ENCODE measurements at regions not wholly inside any gene's neighbourhood (a gene's known extent, or its start where the extent isn't known, plus 50 kb on each side); places are given as distances from the start of the nearest gene placed in this dataset.

DNA sequence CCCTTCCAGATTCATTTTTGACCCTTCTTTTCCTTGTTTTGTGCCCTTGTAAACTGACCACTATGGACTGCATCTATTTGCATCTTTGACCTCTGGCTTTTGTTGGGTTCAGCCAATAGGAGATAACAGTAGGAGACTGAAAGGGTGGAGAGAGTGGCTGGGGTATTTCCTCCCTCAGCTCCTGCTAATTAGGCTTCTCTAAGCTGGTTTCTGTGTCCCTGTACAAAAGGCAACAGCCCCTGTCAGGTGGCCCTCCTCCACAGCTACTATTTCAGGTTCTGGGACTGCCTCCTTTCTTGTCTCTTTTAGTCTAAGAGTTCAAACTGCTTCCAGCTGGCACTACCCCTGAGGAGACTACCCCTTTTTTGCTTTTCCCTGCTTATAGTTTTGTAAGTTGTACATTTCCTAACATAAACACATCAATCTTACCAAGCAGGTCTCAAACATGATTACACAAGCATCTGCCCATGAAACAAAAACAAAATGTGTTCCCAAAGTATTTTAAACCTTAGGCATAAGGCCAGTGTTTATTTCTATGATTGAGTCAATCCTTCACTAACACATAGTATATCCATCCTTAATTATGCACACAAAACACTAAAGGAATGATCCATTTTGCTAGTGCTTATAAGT lies 262.0 kb upstream of the TRPM3 start:
- in situ Hi-C loops (cut with MboI; ENCODE audit: low pct_unique_long_range_greater_than_20kb, low sequenced_read_pairs, unreplicated experiment): no loop called here
- no peak for DNase-seq (ENCODE audit: low spot score)
- TF ChIP-seq, protein P1, sequence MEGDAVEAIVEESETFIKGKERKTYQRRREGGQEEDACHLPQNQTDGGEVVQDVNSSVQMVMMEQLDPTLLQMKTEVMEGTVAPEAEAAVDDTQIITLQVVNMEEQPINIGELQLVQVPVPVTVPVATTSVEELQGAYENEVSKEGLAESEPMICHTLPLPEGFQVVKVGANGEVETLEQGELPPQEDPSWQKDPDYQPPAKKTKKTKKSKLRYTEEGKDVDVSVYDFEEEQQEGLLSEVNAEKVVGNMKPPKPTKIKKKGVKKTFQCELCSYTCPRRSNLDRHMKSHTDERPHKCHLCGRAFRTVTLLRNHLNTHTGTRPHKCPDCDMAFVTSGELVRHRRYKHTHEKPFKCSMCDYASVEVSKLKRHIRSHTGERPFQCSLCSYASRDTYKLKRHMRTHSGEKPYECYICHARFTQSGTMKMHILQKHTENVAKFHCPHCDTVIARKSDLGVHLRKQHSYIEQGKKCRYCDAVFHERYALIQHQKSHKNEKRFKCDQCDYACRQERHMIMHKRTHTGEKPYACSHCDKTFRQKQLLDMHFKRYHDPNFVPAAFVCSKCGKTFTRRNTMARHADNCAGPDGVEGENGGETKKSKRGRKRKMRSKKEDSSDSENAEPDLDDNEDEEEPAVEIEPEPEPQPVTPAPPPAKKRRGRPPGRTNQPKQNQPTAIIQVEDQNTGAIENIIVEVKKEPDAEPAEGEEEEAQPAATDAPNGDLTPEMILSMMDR (IDR thresholded peaks at IDR 0.05; ENCODE audit: extremely low read depth, insufficient read depth, missing control alignments): no peak

- TF ChIP-seq, protein P1 (IDR thresholded peaks at IDR 0.05; ENCODE audit: extremely low read depth, insufficient read depth, missing control alignments): no peak
- DNase-seq (ENCODE audit: low spot score): no peak
- in situ Hi-C loops (cut with MboI; ENCODE audit: low pct_unique_long_range_greater_than_20kb, low sequenced_read_pairs, unreplicated experiment): no loop called here
Observed at GRCh38 chr9:71368157-71368556, 246.7 kb upstream of the TRPM3 start.

DNA sequence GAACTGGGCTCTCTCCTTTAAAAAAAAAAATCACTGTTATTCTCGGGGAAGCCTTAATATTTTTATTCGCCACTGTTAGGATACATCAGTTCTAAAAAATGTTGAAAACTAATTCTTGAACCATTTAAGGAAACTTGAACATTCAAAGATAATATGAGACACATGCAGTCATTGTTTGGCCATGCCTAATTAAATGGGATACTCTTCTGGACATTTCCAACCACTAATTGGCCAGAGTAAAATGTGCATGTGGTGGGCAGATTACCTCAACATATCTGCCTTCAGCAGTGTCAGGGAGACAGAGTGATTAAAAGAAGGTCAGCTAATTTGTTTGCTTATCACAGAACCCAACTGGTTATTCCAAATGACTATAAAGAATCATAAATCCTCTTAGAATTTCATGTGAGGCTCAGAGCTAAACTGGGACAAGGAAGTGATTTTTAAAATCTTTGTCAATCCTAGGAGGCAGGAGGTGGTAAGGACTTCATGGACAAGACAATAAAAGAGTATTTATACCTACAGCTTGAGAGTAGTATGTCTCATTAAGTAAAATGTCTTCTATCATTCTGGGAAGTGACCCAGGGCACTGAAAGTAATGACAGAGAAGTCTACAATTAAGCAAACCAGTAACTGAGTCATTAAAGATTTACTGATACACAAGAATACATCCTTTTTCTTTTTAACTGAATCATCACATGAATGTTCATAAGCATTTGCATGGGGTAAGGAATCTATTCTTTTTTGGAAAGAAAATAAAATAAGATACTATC lies 242.9 kb upstream of the TRPM3 start:
- TF ChIP-seq, protein P1 (IDR thresholded peaks at IDR 0.05; ENCODE audit: extremely low read depth, insufficient read depth, missing control alignments): no peak
- in situ Hi-C loops (cut with MboI; ENCODE audit: low pct_unique_long_range_greater_than_20kb, low sequenced_read_pairs, unreplicated experiment): no loop called here
- DNase-seq (ENCODE audit: low spot score): no peak

DNA sequence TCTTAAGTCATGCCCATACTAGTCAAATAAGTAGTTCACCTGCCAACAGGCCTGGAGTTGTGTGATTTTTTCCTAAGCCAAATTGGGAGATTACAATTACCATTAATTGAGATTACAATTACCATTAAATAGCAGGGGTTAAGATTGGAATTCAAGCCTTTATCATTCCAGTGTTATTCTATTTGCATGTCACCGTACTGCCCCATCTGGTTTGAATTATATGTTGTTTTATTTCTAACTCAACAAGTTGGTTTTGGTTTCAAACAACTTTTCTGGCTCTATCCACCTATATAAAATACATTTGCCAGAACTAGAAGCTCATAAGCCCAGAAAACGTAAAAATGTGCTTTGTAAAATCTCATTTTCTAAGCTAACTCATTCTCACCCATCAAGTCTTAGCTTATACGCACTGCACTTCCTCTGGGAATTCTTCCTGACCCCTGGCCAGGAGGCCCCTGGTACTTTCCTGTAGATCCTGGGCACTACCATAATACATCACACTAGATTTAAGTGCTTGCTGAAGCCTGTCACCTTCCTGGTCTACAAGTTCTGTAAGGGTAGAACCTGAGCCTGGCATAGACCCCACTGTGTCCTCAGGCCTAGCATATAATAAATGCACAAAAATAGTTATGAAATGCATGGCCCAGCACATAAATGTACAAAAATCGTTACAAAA lies 242.0 kb upstream of the TRPM3 start:
- no peak for DNase-seq (ENCODE audit: low spot score)
- TF ChIP-seq, protein P1 (IDR thresholded peaks at IDR 0.05; ENCODE audit: extremely low read depth, insufficient read depth, missing control alignments): no peak
- in situ Hi-C loops (cut with MboI; ENCODE audit: low pct_unique_long_range_greater_than_20kb, low sequenced_read_pairs, unreplicated experiment): no loop called here

- TF ChIP-seq, protein P1 (IDR thresholded peaks at IDR 0.05; ENCODE audit: extremely low read depth, insufficient read depth, missing control alignments): no peak
- in situ Hi-C loops (cut with MboI; ENCODE audit: low pct_unique_long_range_greater_than_20kb, low sequenced_read_pairs, unreplicated experiment): no loop called here
- DNase-seq (ENCODE audit: low spot score): no peak
Observed at GRCh38 chr9:71361357-71361756, 239.9 kb upstream of the TRPM3 start.

DNA sequence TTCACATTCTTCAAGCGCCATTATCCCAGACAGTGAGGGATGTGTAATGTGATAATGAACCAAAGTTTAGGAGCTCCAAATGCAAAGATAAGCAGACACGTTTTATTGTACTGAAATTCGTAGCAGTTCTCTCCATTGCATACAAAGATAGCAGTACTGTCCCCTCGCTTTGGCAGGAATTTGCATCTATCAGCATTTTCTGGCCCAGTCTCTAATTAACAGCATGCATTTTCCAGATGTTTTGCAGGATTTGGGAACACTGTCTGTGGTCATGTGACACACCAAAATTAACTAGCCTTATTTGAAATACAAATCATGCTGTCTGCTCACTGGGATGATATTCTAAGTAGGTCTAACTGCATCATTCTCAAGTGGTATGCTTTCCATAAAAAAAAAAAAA lies 235.9 kb upstream of the TRPM3 start:
- in situ Hi-C loops (cut with MboI; ENCODE audit: low pct_unique_long_range_greater_than_20kb, low sequenced_read_pairs, unreplicated experiment): no loop called here
- no peak for DNase-seq (ENCODE audit: low spot score)

More for the DNA sequence above, 235.9 kb upstream of the TRPM3 start:
- TF ChIP-seq, protein P1 (IDR thresholded peaks at IDR 0.05; ENCODE audit: extremely low read depth, insufficient read depth, missing control alignments): no peak

Data from GM13977 (cell line).